GM13977 (cell line): ENCODE measurements at regions not wholly inside any gene's neighbourhood (a gene's known extent, or its start where the extent isn't known, plus 50 kb on each side); places are given as distances from the start of the nearest gene placed in this dataset.

Experiments used
- DNase-seq: peaks from one replicate; pipeline ENCODE4 v3.0.0; 2012; ENCODE audit warnings: low spot score
- CTCF ChIP-seq: IDR thresholded peaks from 2 replicates; pipeline ENCODE4 v1.5.1; 2012; ENCODE audit warnings: mild to moderate bottlenecking, control low read depth; ENCODE audit not compliant: insufficient read depth; ENCODE audit errors: extremely low read depth, missing control alignments
- in situ Hi-C: fragments of 300-500 bp; cut with MboI; formaldehyde crosslinking; loops from one replicate; pipeline ENCODE4 v1.12.0; 2022; ENCODE audit warnings: low sequenced_read_pairs, low pct_unique_long_range_greater_than_20kb, mixed read lengths, inconsistent platforms; ENCODE audit not compliant: unreplicated experiment

- no peak for TF ChIP-seq CTCF
- no peak for DNase-seq
- in situ Hi-C loops: no loop called here
Measured at GRCh38 chr3:94232921-94233320, 170.1 kb downstream of the NSUN3 start.

DNA sequence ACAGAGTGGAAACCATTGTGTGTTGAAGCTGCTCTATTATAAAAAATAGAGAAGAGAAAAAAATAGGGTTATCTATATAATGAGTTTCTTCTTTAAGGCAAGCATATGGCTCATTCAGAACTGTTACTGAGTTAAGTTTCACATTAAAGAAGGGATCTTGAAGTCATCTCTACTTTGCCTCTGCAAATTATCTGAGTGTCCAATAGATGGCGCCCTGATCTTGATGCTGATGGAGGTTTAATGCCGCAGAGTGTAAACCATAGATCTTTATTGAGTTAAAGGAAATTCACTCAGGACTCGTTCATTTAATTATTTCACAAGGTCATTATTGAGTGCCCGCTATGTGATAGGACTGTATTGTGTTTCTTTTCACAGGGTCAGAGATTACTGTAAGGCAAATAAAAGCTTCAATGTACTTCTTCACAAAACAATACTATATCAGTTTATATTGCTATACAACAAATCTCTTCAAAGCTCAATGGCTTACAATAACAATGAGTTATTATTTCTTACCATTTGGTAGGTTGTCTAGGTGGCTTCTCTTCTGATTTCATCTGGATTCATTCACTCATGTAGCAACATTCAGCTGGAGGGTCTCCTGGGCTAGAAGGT lies 171.4 kb downstream of the NSUN3 start:
- peak; percentile 12 for DNase-seq
- in situ Hi-C loops: no loop called here
- peak; percentile 65 for TF ChIP-seq CTCF

DNA sequence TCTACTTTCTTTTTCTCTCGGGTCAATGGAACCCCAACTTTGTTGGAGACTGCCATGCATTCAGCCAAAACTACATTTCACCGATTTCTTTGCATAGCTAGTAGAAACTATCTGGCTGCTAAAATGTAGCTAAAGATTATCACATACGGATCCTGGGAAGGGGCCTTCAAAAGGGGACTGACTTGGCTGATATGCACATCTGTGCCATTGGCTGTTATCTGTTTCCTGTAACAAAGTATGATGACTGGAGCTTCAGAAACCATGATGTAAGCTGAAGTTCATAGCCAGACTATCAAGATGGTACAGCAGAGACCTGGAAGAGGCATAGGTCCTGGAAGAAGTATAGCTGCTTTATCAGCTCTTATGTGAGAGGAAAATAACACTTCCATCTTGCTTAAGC lies 179.1 kb downstream of the NSUN3 start:
- TF ChIP-seq CTCF: no peak
- DNase-seq: no peak

GRCh38 chr3:94246171-94246570 lies 183.3 kb downstream of the NSUN3 start:
- no peak for DNase-seq
- TF ChIP-seq CTCF: no peak
- in situ Hi-C loops: no loop called here

More for the DNA sequence above, 179.1 kb downstream of the NSUN3 start:
- in situ Hi-C loops: no loop called here

DNA sequence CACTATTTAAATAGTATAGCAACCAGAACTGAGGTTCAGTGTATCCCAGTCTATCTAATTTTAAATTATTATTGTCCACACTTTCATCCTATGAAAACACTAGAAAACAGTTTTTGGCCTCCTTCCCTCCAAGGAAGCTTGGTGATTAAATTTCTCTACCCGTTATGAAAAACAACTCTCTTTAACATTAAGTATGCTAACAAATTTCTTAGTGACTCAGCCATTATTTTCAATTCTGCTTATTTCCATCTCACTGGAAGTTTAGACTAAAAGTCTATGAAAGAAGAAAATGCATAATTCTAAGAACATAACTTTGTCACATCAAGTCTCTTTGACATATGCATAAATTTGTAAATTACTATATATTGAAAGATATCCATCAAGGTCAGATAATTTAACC lies 185.2 kb downstream of the NSUN3 start:
- in situ Hi-C loops: no loop called here
- TF ChIP-seq CTCF: no peak
- DNase-seq: no peak

DNA sequence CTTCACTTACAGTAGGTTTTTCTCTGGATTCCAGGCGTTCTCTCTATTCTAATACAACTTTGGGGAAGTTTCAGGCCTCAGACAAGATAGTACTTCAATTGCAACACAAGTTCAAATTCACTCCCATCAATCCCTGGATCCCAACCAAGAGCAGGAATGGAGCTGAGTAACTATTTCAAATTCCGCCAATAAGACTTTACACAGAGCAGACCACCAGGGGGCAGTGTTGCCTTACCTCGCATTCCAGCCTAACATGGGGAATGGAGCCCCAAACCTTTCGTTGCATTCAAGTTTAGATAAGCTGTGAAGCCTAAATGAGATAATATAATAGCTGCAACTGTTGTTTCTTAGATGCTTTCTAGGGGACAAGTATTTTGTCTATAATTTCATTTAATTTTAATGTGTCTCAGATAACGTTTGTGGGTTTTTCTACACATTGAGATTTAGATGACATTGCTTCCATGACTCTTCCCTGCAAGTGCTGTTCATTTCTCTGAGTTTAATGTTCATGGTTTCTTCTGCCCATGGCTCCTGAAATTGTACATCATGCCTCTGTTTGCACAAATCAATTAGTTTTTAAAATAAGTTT lies 186.7 kb downstream of the NSUN3 start:
- TF ChIP-seq CTCF: peak; percentile 90
- in situ Hi-C loops: no loop called here
- DNase-seq: peak; percentile 38
